ENCODE measurements at regions not wholly inside any gene's neighbourhood (a gene's known extent, or its start where the extent isn't known, plus 50 kb on each side); places are given as distances from the start of the nearest gene placed in this dataset.

GRCh38 chr12:126198516-126198915, 1133.3 kb downstream of the AACS start:
- no peak for DNase-seq (ENCODE audit: low spot score)

- DNase-seq (ENCODE audit: low spot score) = no peak
Observed at GRCh38 chr12:126198966-126199692, 1133.9 kb downstream of the AACS start.

- no peak for DNase-seq (ENCODE audit: low spot score)
Observed at GRCh38 chr12:126201981-126202537, 1136.8 kb downstream of the AACS start.

GRCh38 chr12:126204326-126204725, 1139.1 kb downstream of the AACS start:
- DNase-seq (ENCODE audit: low spot score) = no peak

GRCh38 chr12:126210026-126210425, 1144.8 kb downstream of the AACS start:
- DNase-seq (ENCODE audit: low spot score) = no peak

GRCh38 chr12:126210448-126210847, 1145.2 kb downstream of the AACS start:
- DNase-seq (ENCODE audit: low spot score) = no peak

GRCh38 chr12:126212824-126213223, 1147.6 kb downstream of the AACS start:
- DNase-seq (ENCODE audit: low spot score) = no peak

- no peak for DNase-seq (ENCODE audit: low spot score)
Observed at GRCh38 chr12:126218697-126219096, 1153.5 kb downstream of the AACS start.

- DNase-seq (ENCODE audit: low spot score) = no peak
Observed at GRCh38 chr12:126219139-126219538, 1153.9 kb downstream of the AACS start.

GRCh38 chr12:126219654-126220279, 1154.5 kb downstream of the AACS start:
- DNase-seq (ENCODE audit: low spot score) = no peak

GRCh38 chr12:126224032-126224431, 1158.8 kb downstream of the AACS start:
- no peak for DNase-seq (ENCODE audit: low spot score)

- no peak for DNase-seq (ENCODE audit: low spot score)
Observed at GRCh38 chr12:126228936-126229335, 1163.7 kb downstream of the AACS start.

- DNase-seq (ENCODE audit: low spot score) = no peak
Observed at GRCh38 chr12:126232711-126233110, 1167.5 kb downstream of the AACS start.

GRCh38 chr12:126233625-126234024, 1168.4 kb downstream of the AACS start:
- no peak for DNase-seq (ENCODE audit: low spot score)

GRCh38 chr12:126243814-126244440, 1178.7 kb downstream of the AACS start:
- no peak for DNase-seq (ENCODE audit: low spot score)

GRCh38 chr12:126247936-126248335, 1182.7 kb downstream of the AACS start:
- no peak for DNase-seq (ENCODE audit: low spot score)

GRCh38 chr12:126248871-126249403, 1183.7 kb downstream of the AACS start:
- DNase-seq (ENCODE audit: low spot score) = no peak

GRCh38 chr12:126258190-126258589, 1193.0 kb downstream of the AACS start:
- no peak for DNase-seq (ENCODE audit: low spot score)

GRCh38 chr12:126262829-126263228, 1197.6 kb downstream of the AACS start:
- DNase-seq (ENCODE audit: low spot score) = no peak

- no peak for DNase-seq (ENCODE audit: low spot score)
Observed at GRCh38 chr12:126268222-126268621, 1203.0 kb downstream of the AACS start.

GRCh38 chr12:126271159-126271558, 1205.9 kb downstream of the AACS start:
- DNase-seq (ENCODE audit: low spot score) = no peak

- no peak for DNase-seq (ENCODE audit: low spot score)
Observed at GRCh38 chr12:126282691-126283090, 1217.5 kb downstream of the AACS start.

- no peak for DNase-seq (ENCODE audit: low spot score)
Observed at GRCh38 chr12:126286203-126286602, 1221.0 kb downstream of the AACS start.
